Breast epithelium (tissue), 4 donors: ENCODE measurements at regions not wholly inside any gene's neighbourhood (a gene's known extent, or its start where the extent isn't known, plus 50 kb on each side); places are given as distances from the start of the nearest gene placed in this dataset.

Experiments
- DNase-seq, 2 donors: peaks; one replicate each; pipeline ENCODE4 v3.0.0-alpha.2; 2019; ENCODE audit warnings: low spot score in 2 of 2
- H3K27ac ChIP-seq, 2 donors: fragments of 200-600 bp; sonication (generic) in 1 of 2; one replicate each; pipeline ENCODE4 v1.5.1; 2016 to 2019; ENCODE audit warnings: mild to moderate bottlenecking in 1 of 2
- H3K27me3 ChIP-seq, 2 donors: fragments of 200-600 bp; sonication (generic) in 1 of 2; one replicate each; pipeline versions ENCODE4 v1.5.1 to v1.6.0; 2017 to 2019; ENCODE audit warnings: control low read depth in 1 of 2, mild to moderate bottlenecking in 1 of 2
- H3K36me3 ChIP-seq: fragments of 200-600 bp; one replicate; pipeline ENCODE4 v1.5.1; 2019
- H3K4me1 ChIP-seq, 2 donors: fragments of 200-600 bp; sonication (generic); one replicate each; pipeline ENCODE4 v1.5.1; 2016 to 2019; ENCODE audit warnings: control low read depth in 1 of 2
- H3K4me3 ChIP-seq, 3 donors: fragments of 200-600 bp; sonication (generic); 1 replicate in 2 of 3; 2 replicates in 1 of 3; pipeline ENCODE4 v1.5.1; 2016 to 2019; ENCODE audit warnings: mild to moderate bottlenecking in 3 of 3, moderate library complexity in 2 of 3
- H3K9me3 ChIP-seq, 2 donors: fragments of 200-600 bp; sonication (generic) in 1 of 2; one replicate each; pipeline ENCODE4 v1.5.1; 2016 to 2019; ENCODE audit warnings: control low read depth in 1 of 2
- POLR2A ChIP-seq: fragments of 450-650 bp; IDR thresholded peaks from one replicate; pipeline ENCODE4 v1.6.1; 2016; ENCODE audit warnings: antibody characterized with exemption, mild to moderate bottlenecking, moderate library complexity
- POLR2AphosphoS5 ChIP-seq, 3 donors: sonication (generic); formaldehyde crosslinking; IDR thresholded peaks; one replicate each; pipeline ENCODE4 v1.6.1; 2017; ENCODE audit warnings: antibody characterized with exemption in 3 of 3
- intact Hi-C: fragments of 100-400 bp; cut with DNase I; formaldehyde crosslinking; loops from one replicate; pipeline ENCODE4 v1.15.1; 2023; ENCODE audit warnings: low total_unique reads
- TF ChIP-seq, protein P1 (sequence below), 3 donors: fragments of 450-650 bp; IDR thresholded peaks; one replicate each; pipeline ENCODE4 v1.5.1; 2016 to 2017; ENCODE audit warnings: antibody characterized with exemption in 3 of 3, mild to moderate bottlenecking in 3 of 3, moderate library complexity in 3 of 3

DNA sequence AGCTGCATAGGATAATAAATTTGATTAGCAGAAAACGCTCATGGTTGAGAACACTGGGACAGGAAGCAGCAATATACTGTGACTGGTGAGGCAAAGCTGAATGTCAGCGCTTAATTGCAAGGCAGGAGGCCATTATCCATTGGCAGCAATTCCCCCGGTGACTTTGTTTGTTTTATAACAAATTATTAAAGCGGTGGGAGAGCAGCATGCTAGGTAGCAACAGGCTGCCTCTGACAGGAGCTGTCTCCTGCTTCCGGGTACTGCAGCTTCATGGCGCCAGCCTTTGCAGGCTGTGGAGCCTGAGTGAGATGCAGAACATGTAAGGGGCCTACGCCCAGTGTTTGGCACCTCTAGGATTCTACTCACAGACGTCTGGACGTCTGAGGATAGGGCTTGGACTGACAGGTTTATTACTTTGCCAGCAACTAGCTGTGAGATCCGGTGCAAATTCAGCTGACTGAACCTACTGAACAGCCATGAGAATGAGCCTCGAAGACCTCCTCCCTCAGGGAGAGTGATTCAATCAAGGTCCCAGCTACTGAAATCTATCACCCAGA is 82.1 kb upstream of the SSTR1 start:
- Histone ChIP-seq H3K27ac (no peak overlapping the region), H3K4me3 (no peak overlapping the region), H3K4me1 (no peaks in the 10 kb centered on the region), H3K36me3 (no peaks in the 10 kb centered on the region), H3K27me3 (no peaks in the 10 kb centered on the region), H3K9me3 (no peaks in the 10 kb centered on the region)
- no peak for DNase-seq
- intact Hi-C loops, result no loop called here
- TF ChIP-seq, protein P1, sequence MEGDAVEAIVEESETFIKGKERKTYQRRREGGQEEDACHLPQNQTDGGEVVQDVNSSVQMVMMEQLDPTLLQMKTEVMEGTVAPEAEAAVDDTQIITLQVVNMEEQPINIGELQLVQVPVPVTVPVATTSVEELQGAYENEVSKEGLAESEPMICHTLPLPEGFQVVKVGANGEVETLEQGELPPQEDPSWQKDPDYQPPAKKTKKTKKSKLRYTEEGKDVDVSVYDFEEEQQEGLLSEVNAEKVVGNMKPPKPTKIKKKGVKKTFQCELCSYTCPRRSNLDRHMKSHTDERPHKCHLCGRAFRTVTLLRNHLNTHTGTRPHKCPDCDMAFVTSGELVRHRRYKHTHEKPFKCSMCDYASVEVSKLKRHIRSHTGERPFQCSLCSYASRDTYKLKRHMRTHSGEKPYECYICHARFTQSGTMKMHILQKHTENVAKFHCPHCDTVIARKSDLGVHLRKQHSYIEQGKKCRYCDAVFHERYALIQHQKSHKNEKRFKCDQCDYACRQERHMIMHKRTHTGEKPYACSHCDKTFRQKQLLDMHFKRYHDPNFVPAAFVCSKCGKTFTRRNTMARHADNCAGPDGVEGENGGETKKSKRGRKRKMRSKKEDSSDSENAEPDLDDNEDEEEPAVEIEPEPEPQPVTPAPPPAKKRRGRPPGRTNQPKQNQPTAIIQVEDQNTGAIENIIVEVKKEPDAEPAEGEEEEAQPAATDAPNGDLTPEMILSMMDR (IDR thresholded peaks at IDR 0.05), result no peak
- TF ChIP-seq POLR2A (no peak), POLR2AphosphoS5 (IDR thresholded peaks at IDR 0.05) (no peak)

DNA sequence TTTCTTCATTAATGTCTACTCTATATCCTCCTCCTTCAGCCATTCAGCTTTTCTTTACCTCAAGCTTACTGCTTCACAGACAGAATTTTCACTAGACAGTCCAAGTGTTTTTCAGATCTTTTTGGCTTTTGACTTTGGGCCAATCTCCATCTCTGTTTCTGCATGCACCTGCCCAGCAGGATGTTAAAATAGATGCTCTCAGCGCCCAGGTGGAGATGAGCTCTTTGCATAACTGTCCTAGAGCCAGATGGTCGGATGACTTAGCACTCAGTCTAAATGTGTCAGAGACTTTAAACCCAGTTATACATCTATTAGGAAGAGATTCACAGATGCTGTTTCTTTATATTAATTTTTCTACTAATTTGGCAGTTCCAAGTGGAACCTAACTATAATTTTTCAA is 80.3 kb upstream of the SSTR1 start:
- no peaks in the 10 kb centered on the region for H3K27me3 ChIP-seq
- intact Hi-C loops, result no loop called here
- H3K27ac ChIP-seq, result no peak overlapping the region
- H3K9me3 ChIP-seq, result no peaks in the 10 kb centered on the region
- H3K4me3 ChIP-seq, result no peak overlapping the region
- no peak for DNase-seq
- no peaks in the 10 kb centered on the region for H3K4me1 ChIP-seq
- TF ChIP-seq, protein P1 (IDR thresholded peaks at IDR 0.05), result no peak
- TF ChIP-seq POLR2A (no peak), POLR2AphosphoS5 (IDR thresholded peaks at IDR 0.05) (no peak)
- H3K36me3 ChIP-seq, result no peaks in the 10 kb centered on the region

DNA sequence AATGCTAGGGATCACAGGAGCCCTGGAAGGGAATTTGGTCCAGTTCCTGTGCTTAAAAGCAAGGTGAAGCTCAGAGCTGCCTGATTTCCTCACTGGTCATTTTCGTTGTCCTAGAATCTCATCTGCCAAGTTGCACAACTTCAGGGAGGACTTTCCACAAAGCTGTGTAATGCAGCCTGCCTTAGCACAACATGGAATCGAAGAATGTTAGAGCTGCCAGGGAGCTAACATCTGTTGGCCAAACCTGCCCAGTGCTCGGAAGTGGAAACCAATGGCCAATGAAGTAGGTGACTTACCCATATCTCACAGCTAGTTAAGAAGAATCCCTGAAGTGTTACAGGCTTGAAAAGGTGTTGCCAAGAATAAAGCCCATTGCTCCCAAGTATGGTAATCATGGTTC is 79.9 kb upstream of the SSTR1 start:
- H3K27me3 ChIP-seq, result no peaks in the 10 kb centered on the region
- intact Hi-C loops, result no loop called here
- no peak overlapping the region for H3K4me3 ChIP-seq
- no peak overlapping the region for H3K27ac ChIP-seq
- no peaks in the 10 kb centered on the region for H3K9me3 ChIP-seq
- DNase-seq, result no peak
- TF ChIP-seq POLR2A (no peak), POLR2AphosphoS5 (IDR thresholded peaks at IDR 0.05) (no peak)
- TF ChIP-seq, protein P1 (IDR thresholded peaks at IDR 0.05), result no peak
- no peaks in the 10 kb centered on the region for H3K36me3 ChIP-seq
- no peaks in the 10 kb centered on the region for H3K4me1 ChIP-seq

DNA sequence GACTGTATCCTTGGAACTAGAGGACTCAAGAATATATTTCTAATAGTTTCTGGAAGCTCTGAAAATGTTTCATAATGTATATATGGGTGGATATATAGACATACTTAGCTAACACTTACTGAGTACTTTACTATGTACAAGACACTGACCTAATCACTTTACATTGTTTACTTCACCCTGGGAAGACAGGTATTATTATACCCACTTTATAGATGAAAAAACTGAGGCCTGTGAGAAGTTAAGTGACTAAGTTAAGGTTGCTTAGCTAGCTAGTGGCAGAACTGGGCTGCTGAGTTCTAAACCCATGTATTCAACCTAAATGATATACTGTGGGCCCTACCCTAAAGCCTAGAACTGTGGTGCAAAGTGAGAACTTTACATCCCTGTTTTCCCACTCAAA is 79.1 kb upstream of the SSTR1 start:
- H3K36me3 ChIP-seq, result no peaks in the 10 kb centered on the region
- H3K9me3 ChIP-seq, result no peaks in the 10 kb centered on the region
- H3K27ac ChIP-seq, result no peak overlapping the region
- DNase-seq, result no peak
- H3K4me3 ChIP-seq, result no peak overlapping the region
- no peak for TF ChIP-seq POLR2AphosphoS5 (IDR thresholded peaks at IDR 0.05)
- TF ChIP-seq, protein P1 (IDR thresholded peaks at IDR 0.05), result no peak
- no peak for TF ChIP-seq POLR2A
- H3K4me1 ChIP-seq, result no peaks in the 10 kb centered on the region
- H3K27me3 ChIP-seq, result no peaks in the 10 kb centered on the region
- intact Hi-C loops, result no loop called here

DNA sequence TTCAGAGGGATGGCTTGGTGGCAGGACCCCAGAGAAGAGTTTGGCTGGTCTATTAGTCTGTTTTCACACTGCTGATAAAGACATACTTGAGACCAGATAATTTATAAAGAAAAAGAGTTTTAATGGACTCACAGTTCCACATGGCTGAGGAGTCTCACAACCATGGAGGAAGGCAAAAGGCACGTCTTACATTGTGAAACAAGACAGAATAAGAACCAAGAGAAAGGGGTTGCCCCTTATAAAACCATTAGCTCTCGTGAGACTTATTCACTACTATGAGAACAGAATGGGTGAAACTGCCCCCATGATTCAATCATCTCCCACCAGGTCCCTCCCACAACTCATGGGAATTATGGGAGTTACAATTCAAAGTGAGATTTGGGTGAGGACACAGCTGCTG is 78.5 kb upstream of the SSTR1 start:
- DNase-seq, result no peak
- H3K36me3 ChIP-seq, result no peaks in the 10 kb centered on the region

More for the DNA sequence above, 78.5 kb upstream of the SSTR1 start:
- Histone ChIP-seq H3K4me1 (no peaks in the 10 kb centered on the region), H3K27me3 (no peaks in the 10 kb centered on the region), H3K9me3 (no peaks in the 10 kb centered on the region), H3K4me3 (no peak overlapping the region), H3K27ac (no peak overlapping the region)
- intact Hi-C loops, result no loop called here
- TF ChIP-seq POLR2AphosphoS5 (IDR thresholded peaks at IDR 0.05) (no peak), POLR2A (no peak)
- TF ChIP-seq, protein P1 (IDR thresholded peaks at IDR 0.05), result no peak
